ENCODE measurements at regions not wholly inside any gene's neighbourhood (a gene's known extent, or its start where the extent isn't known, plus 50 kb on each side); places are given as distances from the start of the nearest gene placed in this dataset.

- H3K4me3 ChIP-seq (ENCODE audit: low read depth, low read length): no peak overlapping the region
- ChIA-PET CTCF (interaction anchor here (0.7 to 7.5 kb wide), 14 partner anchors 10 to 640 kb away, joined by 3 to 197 read pairs (median 5); partner anchors contain the start of gene SRD5A3), POLR2A (interaction anchor here (0.7 to 1.2 kb wide), 4 partner anchors 62 to 461 kb away, joined by 3 to 6 read pairs (median 4); no protein-coding TSS in a partner anchor)
- peak; percentile 87 for DNase-seq (ENCODE audit: low read depth, low spot score)
- TF ChIP-seq, protein P1, sequence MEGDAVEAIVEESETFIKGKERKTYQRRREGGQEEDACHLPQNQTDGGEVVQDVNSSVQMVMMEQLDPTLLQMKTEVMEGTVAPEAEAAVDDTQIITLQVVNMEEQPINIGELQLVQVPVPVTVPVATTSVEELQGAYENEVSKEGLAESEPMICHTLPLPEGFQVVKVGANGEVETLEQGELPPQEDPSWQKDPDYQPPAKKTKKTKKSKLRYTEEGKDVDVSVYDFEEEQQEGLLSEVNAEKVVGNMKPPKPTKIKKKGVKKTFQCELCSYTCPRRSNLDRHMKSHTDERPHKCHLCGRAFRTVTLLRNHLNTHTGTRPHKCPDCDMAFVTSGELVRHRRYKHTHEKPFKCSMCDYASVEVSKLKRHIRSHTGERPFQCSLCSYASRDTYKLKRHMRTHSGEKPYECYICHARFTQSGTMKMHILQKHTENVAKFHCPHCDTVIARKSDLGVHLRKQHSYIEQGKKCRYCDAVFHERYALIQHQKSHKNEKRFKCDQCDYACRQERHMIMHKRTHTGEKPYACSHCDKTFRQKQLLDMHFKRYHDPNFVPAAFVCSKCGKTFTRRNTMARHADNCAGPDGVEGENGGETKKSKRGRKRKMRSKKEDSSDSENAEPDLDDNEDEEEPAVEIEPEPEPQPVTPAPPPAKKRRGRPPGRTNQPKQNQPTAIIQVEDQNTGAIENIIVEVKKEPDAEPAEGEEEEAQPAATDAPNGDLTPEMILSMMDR (IDR thresholded peaks at IDR 0.05; ENCODE audit: insufficient read depth, low read length, missing control alignments): no peak
Observed at GRCh38 chr4:54959651-54960116, 165.7 kb downstream of the KDR start.

DNA sequence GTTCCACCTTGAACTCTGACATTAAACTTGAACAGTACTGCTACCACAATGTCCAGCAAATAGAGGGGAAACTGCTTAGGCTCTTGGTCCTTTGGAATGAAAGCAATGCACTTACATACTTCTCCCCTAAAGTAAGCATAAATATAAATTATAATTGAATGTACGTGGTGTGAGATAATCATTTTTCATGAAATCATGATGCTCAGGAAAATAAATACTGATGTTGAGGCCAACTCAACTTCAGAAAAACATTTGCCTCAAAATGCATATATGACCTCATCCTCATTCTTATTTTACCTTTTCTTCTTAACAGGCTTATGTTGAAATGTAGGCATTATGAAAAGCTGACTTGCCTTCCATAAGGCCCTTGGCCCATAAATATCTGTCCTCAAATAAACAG lies 166.3 kb downstream of the KDR start:
- H3K4me3 ChIP-seq (ENCODE audit: low read depth, low read length): no peak overlapping the region
- TF ChIP-seq, protein P1 (IDR thresholded peaks at IDR 0.05; ENCODE audit: insufficient read depth, low read length, missing control alignments): no peak
- POLR2A ChIA-PET: interaction anchor here (0.7 to 1.2 kb wide), 4 partner anchors 61 to 461 kb away, joined by 3 to 6 read pairs (median 4); no protein-coding TSS in a partner anchor
- no peak for DNase-seq (ENCODE audit: low read depth, low spot score)
- CTCF ChIA-PET: interaction anchor here (0.7 to 7.5 kb wide), 5 partner anchors 9 to 639 kb away, joined by 3 to 197 read pairs (median 44); no protein-coding TSS in a partner anchor

GRCh38 chr4:54958236-54958635 lies 167.2 kb downstream of the KDR start:
- CTCF ChIA-PET: interaction anchor here (7.5 kb wide), 1 partner anchor 638 kb away, joined by 197 read pairs; no protein-coding TSS in a partner anchor
- H3K4me3 ChIP-seq (ENCODE audit: low read depth, low read length): no peak overlapping the region
- no peak for DNase-seq (ENCODE audit: low read depth, low spot score)
- POLR2A ChIA-PET: interaction anchor here (0.6 kb wide), 1 partner anchor 460 kb away, joined by 3 read pairs; no protein-coding TSS in a partner anchor
- TF ChIP-seq, protein P1 (IDR thresholded peaks at IDR 0.05; ENCODE audit: insufficient read depth, low read length, missing control alignments): no peak

DNA sequence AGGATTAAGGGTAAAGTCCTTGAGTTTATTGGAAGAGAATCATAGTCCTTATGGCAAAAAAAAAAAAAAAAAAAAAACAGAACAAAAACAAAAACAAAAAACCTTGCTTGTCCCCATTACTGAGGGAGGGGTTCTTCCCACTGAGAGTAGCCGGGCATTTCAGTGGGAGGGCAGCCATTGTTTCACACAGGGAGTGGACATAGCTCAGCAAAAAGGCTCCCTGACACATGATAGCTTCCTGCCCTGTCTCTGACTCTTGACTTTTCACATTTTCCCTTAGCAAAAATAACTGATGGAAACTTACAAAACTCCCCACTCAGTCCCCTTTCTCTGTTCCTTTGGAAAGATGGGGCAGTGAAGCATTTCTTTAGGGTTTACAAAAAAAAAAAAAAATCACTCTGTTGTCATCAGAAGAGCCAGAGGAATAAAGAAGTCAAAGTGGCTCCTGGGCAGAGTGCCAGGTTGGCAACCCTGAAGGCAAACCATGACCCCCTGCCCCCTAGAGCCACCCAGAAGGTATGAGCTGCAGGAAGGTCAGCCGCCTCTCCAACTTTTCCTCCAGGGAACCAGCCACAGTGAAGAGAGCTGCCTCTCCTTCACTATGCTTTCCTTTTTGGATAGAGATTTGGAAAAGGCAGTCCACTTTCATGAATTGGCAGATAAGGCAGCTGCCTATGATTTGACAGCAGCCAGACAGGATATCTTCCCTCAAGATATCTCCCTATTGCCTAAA lies 170.6 kb downstream of the KDR start:
- TF ChIP-seq, protein P1 (IDR thresholded peaks at IDR 0.05; ENCODE audit: insufficient read depth, low read length, missing control alignments): no peak
- POLR2A ChIA-PET: no interaction called here
- CTCF ChIA-PET: interaction anchor here (0.6 to 1.5 kb wide), 4 partner anchors 15 to 636 kb away, joined by 3 to 5 read pairs (median 4); no protein-coding TSS in a partner anchor
- DNase-seq (ENCODE audit: low read depth, low spot score): no peak
- H3K4me3 ChIP-seq (ENCODE audit: low read depth, low read length): no peak overlapping the region

DNA sequence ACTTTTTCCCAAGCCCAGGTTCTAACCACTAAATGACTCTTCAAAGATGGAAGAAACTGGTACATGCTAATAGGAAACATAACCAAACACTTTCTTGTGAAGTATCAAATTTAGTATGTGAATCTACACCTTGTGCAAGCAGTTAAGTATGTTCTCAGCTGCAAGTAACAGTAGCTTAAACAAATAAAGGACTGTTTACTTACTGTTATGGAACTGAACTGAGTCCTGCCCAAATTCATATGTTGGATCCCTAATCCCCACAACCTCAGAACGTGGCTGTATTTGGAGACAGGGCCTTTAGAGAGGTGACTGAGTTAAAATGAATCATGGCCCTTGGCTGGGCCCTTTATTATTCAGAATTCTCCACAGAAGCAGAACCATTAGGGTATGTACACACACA lies 178.7 kb downstream of the KDR start:
- DNase-seq (ENCODE audit: low read depth, low spot score): no peak
- ChIA-PET POLR2A (no interaction called here), CTCF (interaction anchor here (1.0 kb wide), 2 partner anchors 14 to 399 kb away, joined by 3 to 4 read pairs; no protein-coding TSS in a partner anchor)
- TF ChIP-seq, protein P1 (IDR thresholded peaks at IDR 0.05; ENCODE audit: insufficient read depth, low read length, missing control alignments): no peak
- H3K4me3 ChIP-seq (ENCODE audit: low read depth, low read length): no peak overlapping the region

GRCh38 chr4:54945838-54946237 lies 179.6 kb downstream of the KDR start:
- ChIA-PET CTCF (no interaction called here), POLR2A (no interaction called here)
- TF ChIP-seq, protein P1 (IDR thresholded peaks at IDR 0.05; ENCODE audit: insufficient read depth, low read length, missing control alignments): no peak
- H3K4me3 ChIP-seq (ENCODE audit: low read depth, low read length): no peak overlapping the region
- no peak for DNase-seq (ENCODE audit: low read depth, low spot score)
